Dermis microvascular lymphatic vessel endothelial cell (primary cell): ENCODE measurements at regions not wholly inside any gene's neighbourhood (a gene's known extent, or its start where the extent isn't known, plus 50 kb on each side); places are given as distances from the start of the nearest gene placed in this dataset.

Experiments used
- DNase-seq, 2 donors: peaks; one replicate each; pipeline versions ENCODE4 v3.0.0 to v3.0.0-alpha.2; 2010; ENCODE audit warnings: low read depth in 2 of 2

DNA sequence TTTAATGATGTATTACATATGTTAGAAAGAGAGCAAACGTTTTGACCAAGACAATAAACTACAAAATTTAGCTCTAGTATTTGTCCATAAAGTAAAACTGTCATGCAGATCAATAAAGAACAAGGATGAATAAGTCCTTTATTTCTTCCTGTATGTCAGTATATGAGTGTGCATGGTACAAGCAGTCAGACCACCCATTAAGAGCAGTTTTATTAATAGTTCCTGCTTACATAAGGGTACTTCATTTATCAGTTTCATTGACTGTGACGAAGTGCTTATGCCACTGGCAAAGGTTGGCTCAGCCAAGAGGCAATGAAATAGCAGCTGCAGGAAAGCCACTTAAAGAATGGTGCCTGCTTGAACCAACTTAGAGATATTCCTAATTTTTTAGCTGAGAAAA, 913.0 kb upstream of the CNTN5 start:
- DNase-seq, result no peak

DNA sequence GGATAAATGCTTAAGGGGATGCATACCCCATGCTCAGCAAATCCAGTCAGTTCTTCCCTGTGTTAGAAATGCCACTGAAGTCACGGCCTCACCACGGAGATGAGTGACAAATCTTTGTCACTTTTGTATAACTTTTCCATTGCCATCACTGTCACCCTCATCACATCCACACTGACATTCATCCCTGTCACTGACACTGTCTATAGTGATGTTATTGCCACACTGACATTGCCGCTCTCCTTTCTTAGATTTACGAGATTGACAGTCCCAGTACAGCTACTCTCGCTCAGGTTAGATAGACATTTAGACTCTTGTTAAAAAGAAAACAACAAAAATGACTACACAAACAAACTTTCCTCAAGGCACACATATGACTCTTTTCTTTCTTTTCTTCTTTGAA, 910.7 kb upstream of the CNTN5 start:
- DNase-seq, result no peak

DNA sequence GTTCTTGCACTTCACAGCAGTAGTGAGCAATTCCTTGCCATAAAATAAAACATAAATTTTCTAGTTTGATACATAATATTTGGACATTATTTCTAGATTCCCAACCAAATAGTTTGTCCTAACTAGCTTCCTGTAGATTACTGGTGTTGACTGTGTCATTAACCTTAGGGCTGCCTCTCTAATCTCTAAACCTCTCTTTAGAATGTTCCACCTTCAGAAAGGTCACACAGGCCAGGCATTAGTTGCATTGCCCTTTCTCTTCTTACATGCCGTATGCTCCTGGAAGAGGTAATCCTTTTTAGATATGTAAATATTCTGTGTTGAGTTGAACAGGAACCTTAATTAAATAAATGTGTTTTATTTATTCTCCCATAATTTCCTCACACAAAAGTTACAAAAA, 904.9 kb upstream of the CNTN5 start:
- no peak for DNase-seq

DNA sequence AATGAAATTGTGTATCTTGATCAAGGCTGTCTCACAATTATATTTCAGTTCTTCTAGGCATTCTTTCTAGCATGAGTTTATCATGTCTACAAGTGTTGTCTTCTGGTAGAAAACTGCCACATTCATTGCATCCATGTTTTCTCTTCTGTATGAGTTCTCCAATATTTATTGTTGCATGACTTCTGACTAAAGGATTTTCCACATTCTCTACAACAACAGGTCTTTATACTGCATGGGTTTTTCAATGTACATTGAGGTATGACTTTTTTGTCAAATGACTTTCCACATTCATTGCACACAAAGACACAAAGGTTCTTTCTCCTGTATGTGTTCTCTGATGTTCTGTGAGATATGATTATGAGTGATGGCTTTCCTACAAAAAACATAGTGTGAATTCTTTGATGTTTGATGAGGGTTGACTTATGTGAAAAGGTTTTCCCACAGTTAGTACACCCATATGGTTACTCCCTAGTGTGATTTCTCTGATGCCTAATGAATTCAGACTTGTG, 890.6 kb upstream of the CNTN5 start:
- DNase-seq, result no peak

DNA sequence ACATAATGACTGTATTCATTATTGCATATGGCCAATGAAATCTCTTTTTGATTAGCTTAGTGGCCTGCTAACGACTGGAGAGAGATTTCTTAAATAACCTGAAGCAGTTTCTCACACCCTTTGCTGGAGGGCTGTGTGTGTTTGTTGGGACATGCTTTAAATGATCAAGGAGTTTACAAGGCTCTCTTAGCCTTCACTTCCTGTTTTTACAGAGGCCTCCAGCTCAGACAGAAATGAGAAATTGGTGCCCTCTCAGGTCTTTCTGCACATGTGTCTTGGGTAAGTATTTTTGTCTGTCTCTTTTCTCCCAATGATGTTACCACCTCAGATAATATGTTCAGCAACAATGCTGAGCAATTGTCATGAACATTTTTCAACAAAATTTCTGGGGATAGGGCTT, 884.4 kb upstream of the CNTN5 start:
- DNase-seq, result no peak

DNA sequence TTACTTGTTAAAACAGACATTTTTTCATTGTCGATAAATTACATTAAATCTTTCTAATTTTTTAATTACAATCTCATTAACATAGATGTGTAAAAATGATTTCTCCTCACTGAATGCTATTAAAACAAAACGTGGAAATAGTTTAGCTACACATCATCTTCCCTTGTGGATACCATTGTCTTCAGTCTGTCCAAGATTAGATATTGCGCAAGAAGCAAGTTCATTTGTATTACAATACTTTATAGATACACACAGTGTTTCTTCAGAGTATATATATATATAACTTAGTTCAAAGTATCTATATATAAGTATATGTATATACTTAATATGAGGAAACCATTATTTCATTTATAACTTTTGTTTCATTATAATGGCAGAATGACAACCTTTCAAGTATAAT, 883.3 kb upstream of the CNTN5 start:
- no peak for DNase-seq

DNA sequence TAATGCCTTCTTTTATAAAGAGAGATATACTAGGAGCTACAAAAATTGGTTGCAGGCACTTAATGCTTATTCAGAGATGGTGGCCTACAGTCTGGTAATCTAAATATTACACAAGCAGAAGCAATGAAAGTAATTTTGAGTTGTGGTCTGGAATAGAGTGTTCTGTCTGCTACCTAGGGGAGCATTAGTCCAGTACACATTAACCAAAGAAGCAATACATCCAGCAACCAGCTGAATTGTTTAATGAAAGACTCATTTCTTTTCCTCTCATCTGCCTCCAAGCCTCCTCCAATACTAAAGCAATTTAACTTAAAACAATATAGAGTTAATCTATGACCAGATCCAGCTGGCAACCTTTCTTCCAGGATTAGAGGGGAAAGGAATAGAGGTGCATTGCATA, 877.1 kb upstream of the CNTN5 start:
- no peak for DNase-seq

DNA sequence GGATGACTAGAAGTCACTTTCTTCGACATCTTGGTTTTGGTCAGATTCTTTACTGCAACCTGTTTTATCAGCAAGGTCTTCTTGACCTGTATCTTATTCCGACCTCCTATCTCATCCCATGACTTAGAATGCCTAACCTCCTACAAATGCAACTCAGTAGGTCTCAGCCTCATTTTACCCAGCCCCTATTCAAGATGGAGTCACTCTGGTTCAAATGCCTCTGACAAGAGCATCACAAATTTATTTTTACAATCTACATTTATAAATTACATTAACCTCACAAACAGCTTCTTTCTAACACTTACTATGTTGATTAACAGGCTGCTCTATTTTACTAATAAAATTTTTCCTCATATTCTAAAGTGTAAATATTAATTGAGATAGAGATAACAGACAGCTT, 867.0 kb upstream of the CNTN5 start:
- DNase-seq, result no peak

DNA sequence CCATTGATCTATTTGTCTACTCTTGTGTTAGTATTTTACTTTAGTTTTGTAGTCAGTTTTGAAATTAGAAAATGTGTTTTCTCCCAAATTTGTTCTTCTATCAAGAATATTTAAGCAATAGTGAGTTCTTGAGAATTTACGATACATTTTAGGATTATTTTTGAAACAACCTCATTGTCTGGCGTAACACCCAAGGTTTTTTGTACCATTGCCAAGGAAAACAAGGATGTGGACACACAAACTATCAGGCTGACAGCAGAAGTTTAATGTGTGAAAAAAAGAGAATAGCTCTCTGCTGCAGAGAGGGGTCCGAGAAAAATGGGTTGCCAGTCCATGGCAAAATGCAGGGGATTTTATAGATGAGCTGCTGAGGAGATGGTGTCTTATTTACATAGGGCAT, 865.1 kb upstream of the CNTN5 start:
- DNase-seq, result no peak

DNA sequence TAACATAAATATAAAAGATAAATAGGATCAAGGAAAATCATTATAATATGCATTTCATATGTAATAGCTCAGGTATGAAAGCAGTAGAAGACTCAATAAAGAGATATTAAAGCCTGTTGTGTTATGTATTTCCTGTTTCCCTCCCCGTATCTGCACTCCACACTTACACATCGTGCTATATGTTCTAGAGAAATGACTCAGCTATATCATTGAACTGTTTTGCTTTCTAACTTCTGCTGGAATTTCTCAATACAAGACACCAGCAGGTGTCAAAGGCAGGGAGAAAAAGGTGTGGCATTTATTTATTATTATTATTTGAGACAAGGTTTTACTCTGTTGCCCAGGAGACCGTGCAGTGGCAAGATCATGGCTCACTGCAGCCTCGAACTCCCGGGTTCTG, 842.8 kb upstream of the CNTN5 start:
- DNase-seq, result no peak

DNA sequence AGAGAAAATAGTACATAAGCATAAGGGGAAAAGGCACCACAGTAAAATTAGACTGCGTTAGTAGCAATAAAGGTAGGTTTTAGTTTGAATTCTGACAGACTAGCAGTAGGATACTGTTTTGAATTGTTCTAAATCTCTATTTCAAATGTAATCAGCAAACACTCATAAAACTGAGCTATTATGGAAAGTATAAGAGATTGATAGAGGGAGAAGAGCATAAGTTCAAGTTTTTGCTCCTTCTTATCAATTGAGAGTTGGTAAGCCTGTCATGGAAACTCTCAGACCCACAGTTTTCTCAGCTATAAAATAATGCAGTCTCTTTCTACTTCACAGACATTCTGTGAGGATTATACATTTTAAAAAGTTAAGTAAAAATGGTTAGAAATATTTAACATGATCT, 840.2 kb upstream of the CNTN5 start:
- no peak for DNase-seq

DNA sequence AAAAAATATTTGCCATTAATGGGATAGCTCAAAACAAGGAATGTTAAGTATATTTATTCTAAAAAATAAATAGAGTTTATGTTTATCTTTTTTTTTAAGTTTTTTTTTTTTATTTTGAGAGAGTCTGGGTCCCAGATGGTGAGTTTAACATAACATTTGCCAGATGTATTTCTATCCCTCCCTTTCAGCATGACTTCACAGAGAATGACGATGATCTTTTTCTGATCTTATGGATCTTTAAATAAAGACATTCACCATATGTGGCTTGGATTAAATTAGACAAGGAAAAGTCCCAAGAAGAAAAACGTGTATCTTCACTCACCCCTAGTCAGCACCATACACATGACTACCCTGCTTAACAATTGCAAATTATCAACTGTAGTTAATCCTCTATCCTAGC, 839.8 kb upstream of the CNTN5 start:
- no peak for DNase-seq

DNA sequence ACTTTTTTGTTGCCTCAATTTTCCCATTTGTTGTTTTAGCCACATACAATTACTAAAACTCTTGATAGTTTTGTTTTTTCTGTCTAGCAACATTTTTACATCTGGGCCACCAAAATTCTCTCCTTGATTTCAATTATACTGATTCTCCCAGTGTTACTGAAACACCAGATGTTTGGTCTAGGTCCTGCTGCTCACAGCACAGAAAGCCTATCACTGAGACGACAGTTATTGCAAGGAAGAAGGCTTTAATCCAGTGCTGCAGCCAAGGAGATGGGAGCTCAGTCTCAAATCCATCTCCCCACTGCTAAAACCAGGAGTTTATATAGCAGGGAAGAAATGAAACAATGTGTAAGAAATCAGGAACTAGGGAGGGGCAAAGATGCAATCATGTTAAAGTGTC, 837.7 kb upstream of the CNTN5 start:
- no peak for DNase-seq

DNA sequence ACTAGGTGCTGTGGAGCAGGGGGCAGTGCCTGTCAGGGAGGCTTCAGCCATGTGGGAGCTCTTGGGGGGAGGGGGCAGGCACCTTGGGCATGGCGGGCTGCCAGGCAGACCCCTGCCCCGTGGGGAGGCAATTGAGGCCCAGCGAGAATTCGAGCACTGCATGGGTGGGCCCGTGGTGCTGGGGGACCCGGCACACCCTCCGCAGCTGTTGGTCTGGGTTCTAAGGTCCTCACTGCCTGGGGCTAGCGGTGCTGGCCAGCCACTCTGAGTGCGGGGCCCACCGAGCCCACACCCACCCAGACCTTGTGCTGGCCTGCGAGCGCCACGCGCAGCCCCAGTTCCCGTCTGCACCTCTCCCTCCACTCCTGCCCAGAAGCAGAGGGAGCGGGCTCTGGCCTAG, 835.5 kb upstream of the CNTN5 start:
- DNase-seq, result no peak

DNA sequence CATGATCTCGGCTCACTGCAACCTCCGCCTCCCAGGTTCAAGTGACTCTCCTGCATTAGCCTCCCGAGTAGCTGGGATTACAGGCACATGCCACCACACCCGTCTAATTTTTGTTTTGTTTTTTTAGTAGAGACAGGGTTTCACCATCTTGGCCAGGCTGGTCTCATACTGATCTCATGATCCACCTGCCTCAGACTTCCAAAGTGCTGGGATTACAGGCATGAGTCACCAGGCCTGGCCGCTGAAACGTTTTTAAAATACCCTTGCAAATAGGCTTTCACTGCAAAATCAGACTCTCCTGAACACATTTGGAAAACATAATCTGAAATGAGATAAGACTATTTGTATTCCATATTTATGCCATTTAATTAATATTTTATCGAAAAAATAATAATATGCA, 826.1 kb upstream of the CNTN5 start:
- no peak for DNase-seq

DNA sequence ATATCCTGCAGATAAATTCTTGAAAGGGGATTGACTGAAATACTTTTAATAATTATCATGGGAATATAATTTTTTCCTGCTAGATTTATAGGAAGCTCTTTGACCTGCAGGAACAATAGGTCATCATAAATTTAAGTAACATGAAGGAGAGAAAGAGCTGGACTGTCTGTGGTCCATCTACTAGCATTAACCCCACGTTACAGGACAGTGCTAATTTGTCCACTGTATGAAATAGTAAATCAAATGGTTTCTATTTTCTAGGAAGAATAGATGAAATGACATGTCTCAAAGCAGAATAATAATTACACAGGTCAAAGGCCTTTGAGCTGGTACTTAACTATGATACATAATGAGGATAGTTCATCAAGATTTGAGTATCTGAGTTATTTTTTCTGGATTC, 825.4 kb upstream of the CNTN5 start:
- DNase-seq, result no peak

DNA sequence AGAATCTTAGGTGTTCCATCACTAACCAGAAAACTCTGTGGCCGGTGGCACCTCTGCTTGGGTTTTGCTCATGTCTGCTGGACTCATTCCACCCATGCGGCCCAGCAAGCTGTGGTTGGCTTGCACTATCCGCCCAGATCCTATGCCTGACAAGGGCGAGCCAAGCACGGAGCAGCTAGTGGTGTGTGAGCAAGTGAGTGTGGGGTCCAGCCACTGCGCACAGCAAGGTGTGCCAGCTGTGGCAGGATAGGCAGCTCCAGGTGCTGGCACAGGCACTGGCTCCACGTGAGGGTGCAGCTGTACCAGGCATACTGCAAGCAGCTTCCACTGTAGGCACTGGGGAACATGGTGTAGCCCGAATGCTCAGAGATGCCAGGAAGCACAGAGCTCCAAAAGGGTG, 813.7 kb upstream of the CNTN5 start:
- no peak for DNase-seq

DNA sequence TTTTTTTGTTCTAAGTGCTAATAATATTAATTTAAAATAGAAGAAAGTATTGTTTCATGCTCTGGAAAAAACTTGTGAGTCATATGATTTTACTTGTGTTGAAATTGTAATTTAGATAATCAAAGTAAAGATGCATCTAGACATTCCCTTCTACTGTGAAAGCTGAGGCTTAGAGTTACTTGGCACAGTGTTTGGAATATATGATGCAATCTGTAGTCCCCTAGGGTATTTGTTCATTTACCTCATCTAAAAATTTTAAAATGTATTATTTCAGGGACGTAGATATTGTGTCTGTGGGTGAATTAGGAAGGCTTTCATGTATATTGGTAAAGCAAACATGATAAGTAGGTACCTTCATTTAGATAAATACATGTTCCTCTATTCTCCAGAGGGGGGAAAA, 793.5 kb upstream of the CNTN5 start:
- DNase-seq, result no peak

DNA sequence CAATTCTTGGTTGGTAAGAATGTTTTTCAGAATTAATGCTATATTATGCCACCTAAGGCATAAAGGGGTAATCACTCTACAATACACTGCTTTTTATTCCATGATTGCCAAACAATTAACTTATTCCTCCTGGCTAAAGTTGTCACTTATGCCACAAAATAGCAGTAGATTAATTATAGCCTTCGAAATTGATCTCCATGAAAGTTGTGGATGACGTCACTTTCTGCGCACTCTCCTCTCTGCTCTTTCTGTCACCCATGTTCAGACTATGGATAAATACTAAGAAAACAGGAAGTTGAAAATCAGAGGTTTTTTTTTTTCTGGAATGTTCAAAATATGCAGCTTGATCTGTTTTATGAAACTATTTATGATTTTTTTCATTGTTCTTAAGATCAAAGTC, 790.1 kb upstream of the CNTN5 start:
- no peak for DNase-seq

DNA sequence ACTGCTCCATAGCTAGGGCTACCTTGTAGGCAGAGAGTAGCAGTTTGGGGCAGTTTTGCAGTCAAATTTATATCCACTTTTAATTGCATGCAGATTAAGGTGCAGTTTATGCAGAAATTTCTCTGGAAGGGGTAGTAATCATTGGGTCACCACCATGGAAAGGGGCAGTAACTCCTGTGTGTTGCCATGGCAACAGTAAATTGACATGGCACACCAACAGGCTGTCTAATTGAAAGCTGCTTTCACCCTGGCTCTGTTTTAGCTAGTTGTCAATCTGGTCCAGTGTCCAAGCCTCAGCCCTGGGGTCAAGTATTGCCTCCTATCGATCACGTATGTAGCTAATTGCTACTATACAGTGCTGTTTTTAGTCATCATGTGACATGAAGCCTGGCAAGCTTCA, 786.1 kb upstream of the CNTN5 start:
- no peak for DNase-seq

DNA sequence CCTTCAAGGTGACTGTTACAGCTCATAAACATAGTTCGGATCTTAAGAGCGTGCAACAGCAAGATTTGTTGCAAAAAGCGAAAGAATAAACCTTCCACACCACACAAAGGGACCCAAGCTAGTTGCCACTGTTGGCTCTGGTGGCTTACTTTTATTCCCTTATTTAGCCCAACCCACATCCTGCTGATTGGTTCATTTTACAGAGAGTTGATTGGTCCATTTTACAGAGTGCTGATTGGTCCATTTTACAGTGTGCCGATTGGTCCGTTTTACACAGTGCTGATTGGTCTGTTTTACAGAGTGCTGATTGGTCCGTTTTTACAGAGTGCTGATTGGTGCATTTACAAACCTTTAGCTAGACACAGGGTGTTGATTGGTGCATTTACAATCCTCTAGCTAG, 776.9 kb upstream of the CNTN5 start:
- no peak for DNase-seq

DNA sequence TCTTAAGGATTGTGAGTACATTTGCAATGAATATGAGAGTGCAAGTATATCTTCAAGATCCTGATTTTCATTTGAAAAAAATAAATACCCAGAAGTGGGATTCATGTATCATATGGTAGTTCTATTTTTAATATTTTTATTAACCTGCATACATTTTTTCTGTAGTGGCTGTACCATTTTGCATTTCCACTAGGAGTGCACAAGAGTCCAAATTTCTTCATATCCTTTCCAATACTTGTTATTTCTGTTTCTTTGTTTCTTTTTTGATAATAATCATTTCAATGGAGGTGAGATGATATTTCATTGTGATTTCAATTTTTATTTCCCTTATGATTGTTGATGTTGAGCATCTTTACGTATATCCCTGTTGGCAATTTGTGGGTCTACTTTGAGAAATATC, 759.8 kb upstream of the CNTN5 start:
- no peak for DNase-seq

DNA sequence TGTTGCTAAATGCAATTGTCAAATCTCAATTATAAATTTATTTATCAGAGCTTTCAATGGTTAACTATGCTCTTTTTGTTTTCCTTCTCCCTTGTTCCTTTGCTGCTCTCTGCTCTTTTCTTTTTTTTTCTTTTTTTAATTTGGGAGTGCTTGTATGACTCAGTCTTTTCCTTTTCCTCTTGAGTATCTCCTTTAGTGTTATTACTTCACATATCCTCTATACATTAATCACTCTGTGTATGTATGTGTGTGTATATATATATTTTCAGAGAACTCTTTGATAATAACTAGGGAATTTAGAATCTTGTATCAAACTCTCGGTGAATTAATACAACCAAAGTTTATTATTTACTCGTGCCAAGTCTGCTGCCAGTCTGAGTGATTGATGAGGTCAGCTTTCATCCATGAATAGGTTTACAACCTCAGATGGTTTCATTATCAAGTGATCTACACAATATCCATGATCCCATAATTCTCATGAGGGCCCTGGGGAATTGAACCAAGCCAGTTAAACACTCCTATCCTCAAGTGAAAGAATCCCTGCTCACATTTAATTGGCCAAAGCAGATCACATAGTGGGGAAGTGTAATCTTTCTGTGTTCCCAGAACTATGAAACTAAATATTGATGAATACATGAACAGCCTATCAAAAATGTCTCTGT, 743.4 kb upstream of the CNTN5 start:
- DNase-seq, result no peak

DNA sequence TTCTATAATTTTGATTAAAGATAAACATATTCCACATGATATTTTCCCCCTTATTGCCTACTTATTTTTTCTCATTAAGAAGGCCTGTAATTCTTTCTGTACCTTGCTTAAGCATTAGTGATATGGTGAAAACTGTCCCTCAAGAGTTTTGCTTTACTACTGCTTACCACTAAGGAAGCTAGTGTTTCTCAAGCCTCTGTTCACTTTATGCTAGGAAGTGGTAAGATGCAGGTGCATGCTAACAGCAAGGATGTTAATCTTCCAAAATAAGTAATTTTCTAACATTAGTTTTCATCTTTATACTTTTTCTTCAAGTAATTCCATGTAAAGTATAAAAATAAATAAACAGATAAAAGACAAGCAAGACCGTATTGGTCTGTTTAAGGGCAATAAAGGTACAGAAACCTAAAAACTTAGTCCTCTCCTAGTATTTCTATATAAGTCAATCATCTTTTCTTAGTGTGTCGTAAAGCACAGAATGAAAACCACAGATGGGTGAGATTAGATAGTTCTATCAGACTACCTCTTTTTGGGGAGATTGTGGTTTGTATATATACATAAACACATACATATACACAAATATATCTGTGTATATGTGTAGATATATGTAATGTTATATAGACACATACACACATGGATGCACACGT, 731.0 kb upstream of the CNTN5 start:
- DNase-seq, result no peak
